ENCODE measurements at regions not wholly inside any gene's neighbourhood (a gene's known extent, or its start where the extent isn't known, plus 50 kb on each side); places are given as distances from the start of the nearest gene placed in this dataset.
"Not testable (repeated sequence)": the region's sequence is repeated elsewhere in the genome, so short reads cannot be mapped to it uniquely, and the experiment has no call there.

- not testable (repeated sequence) for TF ChIP-seq CTCF (tag by site-specific recombination; IDR thresholded peaks at IDR 0.05); ZNF776 (tag by site-specific recombination; IDR thresholded peaks at IDR 0.05; ENCODE audit: borderline replicate concordance); ZSCAN16 (tag by site-specific recombination; IDR thresholded peaks at IDR 0.05); ZNF777 (tag by site-specific recombination; IDR thresholded peaks at IDR 0.05; ENCODE audit: borderline replicate concordance); ZNF362 (tag by site-specific recombination; IDR thresholded peaks at IDR 0.05); BCL11A (tag by site-specific recombination; IDR thresholded peaks at IDR 0.05; ENCODE audit: low read depth); ZNF174 (tag by site-specific recombination; IDR thresholded peaks at IDR 0.05); ZNF785 (tag by site-specific recombination; IDR thresholded peaks at IDR 0.05); ZNF133 (tag by site-specific recombination; IDR thresholded peaks at IDR 0.05); REST (tag by site-specific recombination; IDR thresholded peaks at IDR 0.05); HIC1 (tag by site-specific recombination; IDR thresholded peaks at IDR 0.05); ZNF473 (tag by site-specific recombination; IDR thresholded peaks at IDR 0.05); ZNF274 (IDR thresholded peaks at IDR 0.05; ENCODE audit: low read length); ZNF274 (tag by site-specific recombination; IDR thresholded peaks at IDR 0.05; ENCODE audit: borderline replicate concordance); MZF1 (tag by site-specific recombination; IDR thresholded peaks at IDR 0.05; ENCODE audit: borderline replicate concordance)
Observed at GRCh38 chr4:9660955-9661354, 120.5 kb upstream of the DRD5 start.

Data from HEK293 (cell line).